ENCODE measurements at regions not wholly inside any gene's neighbourhood (a gene's known extent, or its start where the extent isn't known, plus 50 kb on each side); places are given as distances from the start of the nearest gene placed in this dataset.

DNA sequence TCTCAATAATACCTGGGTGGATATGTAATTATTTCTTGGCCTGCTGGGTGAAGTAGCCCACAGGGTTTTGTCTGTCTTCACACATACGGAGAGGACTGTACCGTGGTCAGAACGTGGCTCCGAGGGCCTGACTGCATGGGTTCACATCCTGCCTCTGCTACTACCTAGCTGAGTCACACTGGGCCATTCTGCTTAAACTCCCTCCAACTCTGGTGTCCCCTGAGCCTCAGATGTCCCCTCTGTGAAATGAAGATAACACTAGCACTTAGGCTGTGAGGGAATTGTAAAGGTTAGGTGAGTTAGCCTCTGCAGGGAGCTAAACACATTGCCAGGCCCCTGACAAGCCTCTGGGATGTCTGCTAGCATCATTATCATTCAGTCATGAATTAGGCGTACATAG lies 120.1 kb upstream of the NABP1 start:
- no peak for DNase-seq (ENCODE audit: low read depth, low spot score)
- Histone ChIP-seq H3K9me3 (replicated peaks; ENCODE audit: control insufficient read depth, insufficient read depth, low read length) (no peaks in the 10 kb centered on the region), H4K20me1 (replicated peaks; ENCODE audit: control insufficient read depth, extremely low read depth, insufficient read depth, low read length) (no peaks in the 10 kb centered on the region), H3K27ac (ENCODE audit: insufficient read depth, low read depth, low read length) (no peak overlapping the region), H3K27me3 (ENCODE audit: control insufficient read depth in 2 of 2, insufficient read depth in 2 of 2, low read length in 2 of 2) (peaks cover 5% of the 10 kb centered on the region in 2 experiments), H3K4me3 (replicated peaks in 1 of 3; ENCODE audit: insufficient read depth in 1 of 3, low read depth in 1 of 3, low read length in 3 of 3) (no peak overlapping the region), H3K4me1 (ENCODE audit: control insufficient read depth, extremely low read depth, insufficient read depth, low read length) (peaks cover 8% of the 10 kb centered on the region), H3K36me3 (ENCODE audit: control insufficient read depth in 2 of 2, extremely low read depth in 1 of 2, insufficient read depth in 2 of 2, low read length in 2 of 2) (no peaks in the 10 kb centered on the region), H3K4me2 (ENCODE audit: insufficient read depth, low read length) (no peak overlapping the region), H2AFZ (ENCODE audit: low read depth, low read length) (no peak overlapping the region), H3K9ac (replicated peaks; ENCODE audit: extremely low read depth, insufficient read depth, low read length) (no peak overlapping the region), H3K9me1 (replicated peaks; ENCODE audit: control insufficient read depth, extremely low read depth, insufficient read depth, low read length) (no peaks in the 10 kb centered on the region), H3K79me2 (ENCODE audit: control insufficient read depth, insufficient read depth, low read length) (no peaks in the 10 kb centered on the region)
- dilution Hi-C loops (cut with MboI; ENCODE audit: extremely low pct_ligation_motif_present, low sequenced_read_pairs) (loop anchor here (25.0 kb wide), 1 partner anchor 154 kb away; no protein-coding TSS in a partner anchor), intact Hi-C loops (cut with micrococcal nuclease) (loop anchor here (5.0 to 10.0 kb wide), 2 partner anchors 637 to 729 kb away; partner anchors contain the start of gene TMEFF2)
- ChIA-PET POLR2A (no interaction called here), CTCF (interaction anchor here (0.8 to 1.6 kb wide), 4 partner anchors 80 to 605 kb away, joined by 3 to 4 read pairs (median 3); no protein-coding TSS in a partner anchor)
- no TSS peak for BruUV-seq (replicated peaks)
- no peak for FAIRE-seq
- TF ChIP-seq POLR2A (IDR thresholded peaks at IDR 0.05; ENCODE audit: low read depth, low read length) = no peak
- TF ChIP-seq, protein P1, sequence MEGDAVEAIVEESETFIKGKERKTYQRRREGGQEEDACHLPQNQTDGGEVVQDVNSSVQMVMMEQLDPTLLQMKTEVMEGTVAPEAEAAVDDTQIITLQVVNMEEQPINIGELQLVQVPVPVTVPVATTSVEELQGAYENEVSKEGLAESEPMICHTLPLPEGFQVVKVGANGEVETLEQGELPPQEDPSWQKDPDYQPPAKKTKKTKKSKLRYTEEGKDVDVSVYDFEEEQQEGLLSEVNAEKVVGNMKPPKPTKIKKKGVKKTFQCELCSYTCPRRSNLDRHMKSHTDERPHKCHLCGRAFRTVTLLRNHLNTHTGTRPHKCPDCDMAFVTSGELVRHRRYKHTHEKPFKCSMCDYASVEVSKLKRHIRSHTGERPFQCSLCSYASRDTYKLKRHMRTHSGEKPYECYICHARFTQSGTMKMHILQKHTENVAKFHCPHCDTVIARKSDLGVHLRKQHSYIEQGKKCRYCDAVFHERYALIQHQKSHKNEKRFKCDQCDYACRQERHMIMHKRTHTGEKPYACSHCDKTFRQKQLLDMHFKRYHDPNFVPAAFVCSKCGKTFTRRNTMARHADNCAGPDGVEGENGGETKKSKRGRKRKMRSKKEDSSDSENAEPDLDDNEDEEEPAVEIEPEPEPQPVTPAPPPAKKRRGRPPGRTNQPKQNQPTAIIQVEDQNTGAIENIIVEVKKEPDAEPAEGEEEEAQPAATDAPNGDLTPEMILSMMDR (IDR thresholded peaks at IDR 0.05; ENCODE audit: extremely low read depth in 1 of 2, insufficient read depth in 1 of 2, low read depth in 1 of 2, low read length in 2 of 2) = no peak
- TF ChIP-seq POLR2AphosphoS5 (IDR thresholded peaks at IDR 0.05; ENCODE audit: insufficient read depth, low read depth, low read length) = no peak
- no peak for TF ChIP-seq MYC (IDR thresholded peaks at IDR 0.05; ENCODE audit: low read depth, low read length)
- TF ChIP-seq GATA2 (IDR thresholded peaks at IDR 0.05; ENCODE audit: insufficient read depth, insufficient read length, low read depth, low read length) = no peak
- TF ChIP-seq, protein P2, sequence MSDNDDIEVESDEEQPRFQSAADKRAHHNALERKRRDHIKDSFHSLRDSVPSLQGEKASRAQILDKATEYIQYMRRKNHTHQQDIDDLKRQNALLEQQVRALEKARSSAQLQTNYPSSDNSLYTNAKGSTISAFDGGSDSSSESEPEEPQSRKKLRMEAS (IDR thresholded peaks at IDR 0.05; ENCODE audit: insufficient read depth, insufficient read length) = no peak
- TF ChIP-seq FOS (IDR thresholded peaks at IDR 0.05; ENCODE audit: borderline replicate concordance, insufficient read depth, low read length) = no peak
- TF ChIP-seq EZH2 (IDR thresholded peaks at IDR 0.05; ENCODE audit: borderline replicate concordance, low read depth, low read length, severe bottlenecking) = no peak
- no peak for TF ChIP-seq JUN (IDR thresholded peaks at IDR 0.05; ENCODE audit: borderline replicate concordance, insufficient read depth, insufficient read length, low read depth)

All from endothelial cell of umbilical vein (primary cell).